ENCODE measurements at regions not wholly inside any gene's neighbourhood (a gene's known extent, or its start where the extent isn't known, plus 50 kb on each side); places are given as distances from the start of the nearest gene placed in this dataset.
"Not testable (repeated sequence)": the region's sequence is repeated elsewhere in the genome, so short reads cannot be mapped to it uniquely, and the experiment has no call there.

DNA sequence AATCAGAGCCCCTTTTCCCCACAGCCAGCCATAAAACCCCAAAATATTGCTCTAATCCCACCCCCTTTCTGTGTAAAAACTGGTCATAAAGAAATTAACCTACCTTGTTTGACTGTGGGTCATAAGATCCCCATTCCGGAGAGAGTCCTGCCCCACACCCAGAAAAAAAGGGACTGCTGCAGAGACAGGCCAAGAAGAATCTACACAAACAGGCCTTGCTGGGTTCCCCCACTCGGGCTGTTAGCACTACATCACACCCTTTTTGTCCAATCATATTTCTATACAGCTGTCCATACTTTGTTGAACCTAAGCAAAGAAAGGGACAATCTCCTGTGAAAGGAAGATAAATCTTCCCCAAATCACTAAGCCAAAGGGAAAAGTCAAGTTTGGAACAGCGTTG is 84.4 kb upstream of the MFGE8 start:
- no peak for DNase-seq

DNA sequence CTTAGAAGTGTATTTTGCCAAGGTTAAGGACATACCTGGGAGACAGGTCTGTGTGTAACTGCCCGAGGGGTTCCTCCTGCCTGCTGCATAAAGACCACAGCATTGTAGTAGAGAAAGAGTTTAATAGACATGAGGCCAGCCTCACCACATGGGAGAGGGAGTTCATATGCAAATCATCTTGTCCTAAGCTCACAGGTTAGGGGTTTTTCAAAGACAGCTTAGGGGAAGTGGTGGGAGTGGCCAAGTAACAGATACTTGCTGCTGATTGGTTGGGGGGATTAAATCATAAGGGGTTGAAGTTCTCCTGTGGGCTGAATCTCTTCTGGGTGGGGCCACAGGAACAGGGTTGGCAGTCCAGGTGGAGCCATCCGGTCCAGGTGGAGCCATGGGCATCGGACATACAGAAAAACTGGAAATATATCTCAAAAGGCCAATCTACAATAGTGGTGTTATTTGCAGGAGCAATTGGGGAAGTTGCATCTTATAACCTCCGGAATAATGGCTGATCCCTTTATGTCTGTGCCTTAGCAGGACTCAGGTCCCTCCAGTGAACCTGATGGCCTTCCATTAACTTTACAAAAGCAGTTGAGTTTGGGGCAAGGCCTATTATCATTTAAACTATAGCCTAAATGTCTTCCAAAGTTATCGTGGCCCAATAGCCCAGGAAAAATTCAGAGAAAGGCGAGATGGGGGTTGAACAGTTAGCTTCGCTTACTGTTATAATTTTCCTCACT is 86.0 kb upstream of the MFGE8 start:
- DNase-seq: no peak

- not testable (repeated sequence) for DNase-seq
Measured at GRCh38 chr15:89001708-89002275, 86.5 kb upstream of the ABHD2 start.

GRCh38 chr15:89002281-89002761 is 85.9 kb upstream of the ABHD2 start:
- no peak for DNase-seq

GRCh38 chr15:89002830-89003229 is 85.4 kb upstream of the ABHD2 start:
- DNase-seq: no peak

GRCh38 chr15:89003865-89004725 is 84.2 kb upstream of the ABHD2 start:
- DNase-seq: peak; percentile 27

- DNase-seq: no peak
Measured at GRCh38 chr15:89004726-89005030, 83.6 kb upstream of the ABHD2 start.

- DNase-seq: not testable (repeated sequence)
Measured at GRCh38 chr15:89007527-89007926, 80.7 kb upstream of the ABHD2 start.

DNA sequence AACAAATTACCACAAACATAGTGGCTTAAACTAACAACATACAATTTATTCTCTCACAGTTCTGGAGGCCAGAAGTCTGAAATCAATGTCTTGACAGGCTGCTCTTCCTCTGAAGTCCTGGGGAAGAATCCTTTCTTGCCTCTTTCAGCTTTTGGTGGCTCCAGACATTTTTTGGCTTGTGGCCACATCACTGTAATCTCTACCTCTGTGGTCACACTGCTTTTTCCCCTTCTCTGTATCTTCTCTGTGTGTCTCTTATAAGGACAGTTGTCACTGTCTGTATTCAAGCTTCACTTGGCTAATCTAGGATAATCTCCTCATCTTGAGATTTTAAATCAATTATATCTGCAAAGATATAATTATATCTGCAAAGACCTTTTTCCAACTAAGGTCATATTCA is 80.3 kb upstream of the ABHD2 start:
- no peak for DNase-seq

- no peak for DNase-seq
Measured at GRCh38 chr15:89009080-89009479, 79.2 kb upstream of the ABHD2 start.

- no peak for DNase-seq
Measured at GRCh38 chr15:89015412-89016097, 72.7 kb upstream of the ABHD2 start.

- no peak for DNase-seq
Measured at GRCh38 chr15:89016549-89017041, 71.7 kb upstream of the ABHD2 start.

DNA sequence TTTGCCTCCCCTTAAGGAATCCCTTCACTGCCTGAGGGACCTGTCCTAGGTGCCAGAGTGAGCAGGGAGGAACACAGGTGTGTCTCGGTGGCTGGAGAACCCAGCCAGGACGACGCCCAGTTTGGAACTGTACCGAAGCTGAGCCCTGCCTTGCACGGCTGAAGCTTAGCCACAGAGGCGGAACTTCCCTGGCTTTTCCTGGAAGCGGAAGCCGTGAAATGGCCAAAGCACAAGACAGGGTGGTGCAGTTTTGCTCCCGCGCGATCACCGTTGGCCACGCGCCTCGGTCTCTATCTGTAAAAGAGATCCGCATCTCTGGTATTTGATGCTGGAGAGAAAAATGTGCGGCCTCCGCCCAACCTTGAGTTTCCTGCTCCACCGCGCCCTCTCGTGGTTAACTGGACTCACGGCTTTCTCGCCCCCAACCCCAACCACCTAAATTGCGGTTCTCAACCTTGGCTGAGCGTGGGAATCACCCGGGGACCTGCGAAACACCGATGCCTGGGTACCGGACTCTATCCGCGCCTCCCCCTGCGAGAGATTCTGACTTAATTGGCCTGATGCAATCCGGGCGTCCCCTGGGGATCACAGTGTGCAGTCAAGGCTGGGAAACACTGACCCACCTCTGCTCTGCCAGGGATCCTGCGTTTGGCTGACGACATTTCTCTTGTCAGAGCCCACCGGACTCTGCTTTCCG is 70.7 kb upstream of the ABHD2 start:
- DNase-seq: peak; percentile 94

DNA sequence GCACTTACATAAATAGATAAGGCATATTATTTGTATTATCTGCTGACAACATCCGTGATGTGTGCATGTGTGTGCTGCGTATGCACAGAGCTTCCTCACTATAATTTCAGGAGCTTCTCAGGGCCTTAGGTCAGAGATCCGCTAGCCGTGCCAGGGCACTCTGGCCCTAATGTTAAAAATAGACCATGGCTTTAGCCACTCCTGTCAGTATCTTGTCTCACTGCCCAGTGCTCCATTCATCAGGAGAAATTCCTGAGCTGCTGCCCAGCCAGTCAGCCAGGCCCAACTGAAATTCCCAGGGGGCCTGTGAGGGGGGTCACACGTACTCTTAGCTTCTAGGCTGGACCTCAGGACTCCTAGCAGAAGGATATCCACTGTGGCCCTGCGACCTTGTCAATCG is 70.0 kb upstream of the ABHD2 start:
- DNase-seq: no peak

DNA sequence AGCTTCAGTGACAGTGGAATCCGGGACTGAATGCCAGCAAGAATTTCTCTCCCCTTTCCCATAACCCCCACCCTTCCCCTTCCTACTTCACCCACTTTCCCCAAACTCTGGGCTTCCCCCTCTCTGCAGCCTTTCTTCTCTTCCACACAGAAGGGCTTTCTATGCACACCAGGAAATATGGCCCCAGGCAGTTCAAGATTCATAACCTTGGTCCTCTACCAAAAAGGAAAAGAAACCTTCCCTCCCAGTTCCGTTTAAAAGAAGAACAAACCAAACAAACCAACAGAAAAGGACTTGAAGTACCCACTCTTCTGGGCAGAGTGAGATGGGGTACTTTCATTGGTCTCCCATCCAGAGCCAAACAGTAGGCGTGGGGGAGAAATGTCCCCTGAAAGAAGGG is 68.8 kb upstream of the ABHD2 start:
- no peak for DNase-seq

DNA sequence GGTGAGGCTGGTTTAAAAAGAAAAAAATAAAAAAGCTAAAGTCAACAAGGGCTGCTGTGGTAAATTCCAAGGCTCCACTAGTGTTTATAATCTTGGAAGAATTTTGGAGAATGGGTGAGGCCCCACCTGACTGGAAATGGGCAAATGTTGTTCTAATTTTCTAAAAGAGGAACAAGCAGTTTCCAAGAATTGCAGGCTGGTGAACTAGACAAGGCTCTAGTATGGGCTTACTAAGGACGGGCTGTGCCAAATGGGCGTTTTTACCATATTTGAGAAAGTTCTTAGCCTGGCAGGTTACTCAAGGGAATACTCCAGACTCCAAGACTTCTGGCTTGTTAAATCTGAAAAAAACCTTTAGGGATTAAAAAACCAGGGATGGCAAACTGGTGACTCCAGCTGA is 67.0 kb upstream of the ABHD2 start:
- no peak for DNase-seq

DNA sequence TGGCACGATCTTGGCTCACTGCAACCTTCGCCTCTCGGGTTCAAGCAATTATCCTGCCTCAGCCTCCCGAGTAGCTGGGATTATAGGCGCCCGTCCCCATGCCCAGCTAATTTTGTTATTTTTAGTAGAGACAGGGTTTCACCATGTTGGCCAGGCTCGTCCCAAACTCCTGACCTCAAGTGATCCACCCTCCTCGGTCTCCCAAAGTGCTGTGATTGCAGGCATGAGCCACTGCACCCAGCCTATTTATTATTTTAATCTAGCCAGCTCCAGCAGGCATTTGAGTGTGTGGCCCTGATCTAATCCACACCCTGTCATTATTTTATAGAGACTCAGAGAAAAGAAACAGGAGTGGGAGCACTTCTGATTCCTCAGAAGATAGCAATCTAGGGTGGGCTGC is 66.4 kb upstream of the ABHD2 start:
- not testable (repeated sequence) for DNase-seq

GRCh38 chr15:89023311-89023961 is 64.8 kb upstream of the ABHD2 start:
- DNase-seq: no peak

- no peak for DNase-seq
Measured at GRCh38 chr15:89024418-89024817, 63.8 kb upstream of the ABHD2 start.

DNA sequence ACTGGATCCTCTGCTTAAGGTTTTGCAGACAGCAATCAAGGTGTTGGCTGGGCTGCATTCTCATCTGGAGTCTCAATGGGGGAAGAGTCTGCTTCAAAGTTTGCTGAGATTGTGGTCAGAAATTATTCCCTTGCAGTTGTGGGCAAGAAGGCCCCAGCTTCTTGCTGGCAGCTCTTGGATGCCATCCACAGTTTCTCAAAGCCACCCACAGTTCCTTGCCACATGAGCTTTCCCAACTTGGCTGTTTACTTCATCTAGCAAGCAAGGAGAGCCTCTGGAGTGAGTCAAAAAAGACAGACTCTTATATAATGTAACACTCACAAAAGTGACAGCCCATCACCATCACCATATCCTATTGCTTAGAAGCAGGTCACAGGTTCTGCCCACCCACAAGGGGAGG is 62.1 kb upstream of the ABHD2 start:
- no peak for DNase-seq

DNA sequence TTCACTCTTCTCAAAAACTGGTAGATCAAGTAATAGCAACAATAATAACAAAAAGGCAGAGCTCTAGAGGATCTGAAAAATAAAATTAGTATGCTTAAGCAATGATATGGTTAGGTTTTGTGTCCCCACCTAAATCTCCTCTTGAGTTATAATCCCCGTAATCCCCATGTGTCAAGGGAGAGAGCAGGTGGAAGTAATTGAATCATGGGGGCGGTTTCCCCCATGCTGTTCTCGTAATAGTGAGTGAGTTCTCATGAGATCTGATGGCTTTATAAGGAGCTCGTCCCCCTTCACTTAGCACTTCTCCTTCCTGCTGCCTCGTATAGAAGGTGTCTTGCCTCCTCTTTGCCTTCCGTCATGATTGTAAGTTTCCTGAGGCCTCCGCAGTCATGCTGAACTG is 60.2 kb upstream of the ABHD2 start:
- no peak for DNase-seq

- no peak for DNase-seq
Measured at GRCh38 chr15:89030311-89030710, 57.9 kb upstream of the ABHD2 start.

Measured in eye (tissue), 1 donor.